ENCODE measurements at regions not wholly inside any gene's neighbourhood (a gene's known extent, or its start where the extent isn't known, plus 50 kb on each side); places are given as distances from the start of the nearest gene placed in this dataset.
"Not testable (repeated sequence)": the region's sequence is repeated elsewhere in the genome, so short reads cannot be mapped to it uniquely, and the experiment has no call there.

DNA sequence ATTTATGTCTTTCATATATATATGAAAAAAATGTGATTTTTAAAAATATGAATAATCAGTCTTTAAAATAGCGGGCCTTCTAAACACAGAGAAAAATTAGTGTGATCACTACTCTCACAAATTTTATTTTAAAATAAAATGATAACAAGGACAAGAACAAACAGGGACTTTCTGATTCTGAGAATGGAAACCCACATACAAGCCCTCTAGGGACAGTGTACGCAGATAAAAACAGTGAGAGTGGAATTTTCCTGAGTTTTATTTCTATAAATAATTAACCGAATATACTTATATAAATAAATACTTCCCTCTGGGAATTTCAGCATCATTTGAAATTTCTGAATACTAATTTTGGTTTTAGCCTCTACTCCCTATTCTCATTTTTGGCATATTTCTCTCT lies 201.4 kb upstream of the CBLB start:
- H3K79me2 ChIP-seq (ENCODE audit: insufficient read depth, low read length): no peaks in the 10 kb centered on the region
- H4K20me1 ChIP-seq (ENCODE audit: insufficient read depth, low read length, poor library complexity, severe bottlenecking): no peaks in the 10 kb centered on the region
- H3K4me3 ChIP-seq (ENCODE audit: low read length, poor library complexity, severe bottlenecking): no peak overlapping the region
- no peaks in the 10 kb centered on the region for H3F3A ChIP-seq (ENCODE audit: low read depth)
- H3K9me2 ChIP-seq (replicated peaks; ENCODE audit: low read depth, low read length): no peaks in the 10 kb centered on the region
- H3K36me3 ChIP-seq (ENCODE audit: insufficient read depth, low read length): no peaks in the 10 kb centered on the region
- no peak for TF ChIP-seq EZH2phosphoT487 (IDR thresholded peaks at IDR 0.05; ENCODE audit: borderline replicate concordance)
- TF ChIP-seq, protein P1, sequence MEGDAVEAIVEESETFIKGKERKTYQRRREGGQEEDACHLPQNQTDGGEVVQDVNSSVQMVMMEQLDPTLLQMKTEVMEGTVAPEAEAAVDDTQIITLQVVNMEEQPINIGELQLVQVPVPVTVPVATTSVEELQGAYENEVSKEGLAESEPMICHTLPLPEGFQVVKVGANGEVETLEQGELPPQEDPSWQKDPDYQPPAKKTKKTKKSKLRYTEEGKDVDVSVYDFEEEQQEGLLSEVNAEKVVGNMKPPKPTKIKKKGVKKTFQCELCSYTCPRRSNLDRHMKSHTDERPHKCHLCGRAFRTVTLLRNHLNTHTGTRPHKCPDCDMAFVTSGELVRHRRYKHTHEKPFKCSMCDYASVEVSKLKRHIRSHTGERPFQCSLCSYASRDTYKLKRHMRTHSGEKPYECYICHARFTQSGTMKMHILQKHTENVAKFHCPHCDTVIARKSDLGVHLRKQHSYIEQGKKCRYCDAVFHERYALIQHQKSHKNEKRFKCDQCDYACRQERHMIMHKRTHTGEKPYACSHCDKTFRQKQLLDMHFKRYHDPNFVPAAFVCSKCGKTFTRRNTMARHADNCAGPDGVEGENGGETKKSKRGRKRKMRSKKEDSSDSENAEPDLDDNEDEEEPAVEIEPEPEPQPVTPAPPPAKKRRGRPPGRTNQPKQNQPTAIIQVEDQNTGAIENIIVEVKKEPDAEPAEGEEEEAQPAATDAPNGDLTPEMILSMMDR (conservative IDR thresholded peaks at IDR 0.05; ENCODE audit: low read length): no peak
- H3K9ac ChIP-seq (ENCODE audit: low read depth, low read length, poor library complexity, severe bottlenecking): no peak overlapping the region
- H2AFZ ChIP-seq (ENCODE audit: low read length): no peak overlapping the region
- H3K9me3 ChIP-seq (ENCODE audit: insufficient read depth, low read depth, low read length): no peaks in the 10 kb centered on the region
- H3K27me3 ChIP-seq (ENCODE audit: insufficient read depth, low read length, poor library complexity, severe bottlenecking): no peaks in the 10 kb centered on the region
- no peaks in the 10 kb centered on the region for H3K4me1 ChIP-seq (ENCODE audit: insufficient read depth, low read length, poor library complexity, severe bottlenecking)
- H3K4me2 ChIP-seq (ENCODE audit: low read depth, low read length, poor library complexity, severe bottlenecking): no peak overlapping the region

DNA sequence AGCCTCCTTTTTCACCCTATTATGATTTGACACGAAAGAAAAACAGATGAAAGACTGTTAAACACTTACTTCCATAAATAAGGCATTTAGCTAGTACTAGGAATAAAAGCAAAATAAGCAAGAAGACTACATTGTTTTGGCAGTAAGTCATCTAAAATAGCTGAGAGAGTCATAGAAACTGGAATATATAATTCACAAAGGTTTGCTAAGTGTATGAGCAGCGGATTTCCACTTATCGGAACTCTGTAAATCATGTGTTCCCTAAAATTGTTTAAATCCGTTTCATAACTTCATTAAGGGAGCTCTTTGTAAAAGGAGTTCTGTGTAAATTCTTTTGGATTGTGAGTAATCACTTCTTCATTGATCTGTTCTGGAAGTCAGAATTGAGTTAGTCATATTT lies 202.5 kb upstream of the CBLB start:
- Histone ChIP-seq H3K4me1 (ENCODE audit: insufficient read depth, low read length, poor library complexity, severe bottlenecking) (no peaks in the 10 kb centered on the region), H3K4me3 (ENCODE audit: low read length, poor library complexity, severe bottlenecking) (no peak overlapping the region), H4K20me1 (ENCODE audit: insufficient read depth, low read length, poor library complexity, severe bottlenecking) (no peaks in the 10 kb centered on the region), H2AFZ (ENCODE audit: low read length) (no peak overlapping the region), H3K9ac (ENCODE audit: low read depth, low read length, poor library complexity, severe bottlenecking) (no peak overlapping the region), H3K9me3 (ENCODE audit: insufficient read depth, low read depth, low read length) (no peaks in the 10 kb centered on the region), H3F3A (ENCODE audit: low read depth) (no peaks in the 10 kb centered on the region), H3K4me2 (ENCODE audit: low read depth, low read length, poor library complexity, severe bottlenecking) (no peak overlapping the region), H3K79me2 (ENCODE audit: insufficient read depth, low read length) (no peaks in the 10 kb centered on the region), H3K9me2 (replicated peaks; ENCODE audit: low read depth, low read length) (no peaks in the 10 kb centered on the region), H3K36me3 (ENCODE audit: insufficient read depth, low read length) (no peaks in the 10 kb centered on the region), H3K27me3 (ENCODE audit: insufficient read depth, low read length, poor library complexity, severe bottlenecking) (no peaks in the 10 kb centered on the region)
- no peak for TF ChIP-seq EZH2phosphoT487 (IDR thresholded peaks at IDR 0.05; ENCODE audit: borderline replicate concordance)
- TF ChIP-seq, protein P1 (conservative IDR thresholded peaks at IDR 0.05; ENCODE audit: low read length): no peak

DNA sequence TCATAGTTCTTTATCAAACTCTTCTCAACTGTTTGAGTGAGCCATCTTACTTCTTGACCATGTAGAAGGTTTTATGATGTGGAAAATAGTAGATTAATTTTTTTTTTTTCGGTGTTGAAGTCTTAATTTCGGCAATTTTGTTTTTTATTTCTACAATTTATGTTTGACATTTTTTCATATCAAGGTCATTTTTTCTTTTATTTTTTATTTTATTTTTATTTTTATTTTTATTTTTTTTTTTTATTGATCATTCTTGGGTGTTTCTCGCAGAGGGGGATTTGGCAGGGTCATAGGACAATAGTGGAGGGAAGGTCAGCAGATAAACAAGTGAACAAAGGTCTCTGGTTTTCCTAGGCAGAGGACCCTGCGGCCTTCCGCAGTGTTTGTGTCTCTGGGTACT lies 203.8 kb upstream of the CBLB start:
- H3K9ac ChIP-seq (ENCODE audit: low read depth, low read length, poor library complexity, severe bottlenecking); H3K36me3 ChIP-seq (ENCODE audit: insufficient read depth, low read length): not testable (repeated sequence)

DNA sequence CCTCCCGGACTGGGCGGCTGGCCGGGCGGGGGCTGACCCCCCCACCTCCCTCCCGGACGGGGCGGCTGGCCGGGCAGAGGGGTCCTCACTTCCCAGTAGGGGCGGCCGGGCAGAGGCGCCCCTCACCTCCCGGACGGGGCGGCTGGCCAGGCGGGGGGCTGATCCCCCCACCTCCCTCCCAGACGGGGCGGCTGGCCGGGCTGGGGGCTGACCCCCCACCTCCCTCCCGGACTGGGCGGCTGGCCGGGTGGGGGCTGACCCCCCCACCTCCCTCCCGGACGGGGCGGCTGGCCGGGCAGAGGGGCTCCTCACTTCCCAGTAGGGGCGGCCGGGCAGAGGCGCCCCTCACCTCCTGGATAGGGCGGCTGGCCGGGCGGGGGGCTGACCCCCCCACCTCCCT lies 205.0 kb upstream of the CBLB start:
- H3K9me3 ChIP-seq (ENCODE audit: insufficient read depth, low read depth, low read length); H3K4me3 ChIP-seq (ENCODE audit: low read length, poor library complexity, severe bottlenecking); H2AFZ ChIP-seq (ENCODE audit: low read length); H4K20me1 ChIP-seq (ENCODE audit: insufficient read depth, low read length, poor library complexity, severe bottlenecking); H3K27me3 ChIP-seq (ENCODE audit: insufficient read depth, low read length, poor library complexity, severe bottlenecking); H3F3A ChIP-seq (ENCODE audit: low read depth); H3K9ac ChIP-seq (ENCODE audit: low read depth, low read length, poor library complexity, severe bottlenecking); H3K4me2 ChIP-seq (ENCODE audit: low read depth, low read length, poor library complexity, severe bottlenecking); H3K36me3 ChIP-seq (ENCODE audit: insufficient read depth, low read length); H3K9me2 ChIP-seq (replicated peaks; ENCODE audit: low read depth, low read length); H3K4me1 ChIP-seq (ENCODE audit: insufficient read depth, low read length, poor library complexity, severe bottlenecking); H3K79me2 ChIP-seq (ENCODE audit: insufficient read depth, low read length): not testable (repeated sequence)

More for the DNA sequence above, 203.8 kb upstream of the CBLB start:
- H3K4me3 ChIP-seq (ENCODE audit: low read length, poor library complexity, severe bottlenecking); H3K79me2 ChIP-seq (ENCODE audit: insufficient read depth, low read length); H3K9me3 ChIP-seq (ENCODE audit: insufficient read depth, low read depth, low read length); H3K4me2 ChIP-seq (ENCODE audit: low read depth, low read length, poor library complexity, severe bottlenecking); H2AFZ ChIP-seq (ENCODE audit: low read length); H3K4me1 ChIP-seq (ENCODE audit: insufficient read depth, low read length, poor library complexity, severe bottlenecking); H3K9me2 ChIP-seq (replicated peaks; ENCODE audit: low read depth, low read length); H4K20me1 ChIP-seq (ENCODE audit: insufficient read depth, low read length, poor library complexity, severe bottlenecking); H3K27me3 ChIP-seq (ENCODE audit: insufficient read depth, low read length, poor library complexity, severe bottlenecking); H3F3A ChIP-seq (ENCODE audit: low read depth): not testable (repeated sequence)

DNA sequence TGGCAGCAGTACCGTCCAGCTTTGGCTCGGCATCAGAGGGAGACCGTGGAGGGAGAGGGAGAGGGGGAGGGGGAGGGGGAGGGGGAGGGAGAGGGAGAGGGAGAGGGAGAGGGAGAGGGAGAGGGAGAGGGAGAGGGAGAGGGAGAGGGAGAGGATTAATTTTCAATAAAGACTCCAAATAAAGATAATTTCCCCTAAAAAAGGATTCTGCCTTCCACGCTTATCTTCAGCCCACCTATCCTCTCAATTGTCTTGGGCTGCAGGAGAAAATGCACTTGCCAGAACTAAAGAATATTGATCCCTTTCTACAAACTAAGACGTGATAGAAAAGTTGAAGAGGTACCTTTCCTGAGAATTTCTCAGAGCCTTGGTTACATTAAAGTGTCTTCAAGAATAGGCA lies 206.9 kb upstream of the CBLB start:
- not testable (repeated sequence) for H4K20me1 ChIP-seq (ENCODE audit: insufficient read depth, low read length, poor library complexity, severe bottlenecking); H3K27me3 ChIP-seq (ENCODE audit: insufficient read depth, low read length, poor library complexity, severe bottlenecking); H3K79me2 ChIP-seq (ENCODE audit: insufficient read depth, low read length); H3F3A ChIP-seq (ENCODE audit: low read depth); H3K36me3 ChIP-seq (ENCODE audit: insufficient read depth, low read length); H3K9ac ChIP-seq (ENCODE audit: low read depth, low read length, poor library complexity, severe bottlenecking); H3K9me3 ChIP-seq (ENCODE audit: insufficient read depth, low read depth, low read length); H3K9me2 ChIP-seq (replicated peaks; ENCODE audit: low read depth, low read length); H3K4me3 ChIP-seq (ENCODE audit: low read length, poor library complexity, severe bottlenecking); H3K4me2 ChIP-seq (ENCODE audit: low read depth, low read length, poor library complexity, severe bottlenecking); H2AFZ ChIP-seq (ENCODE audit: low read length); H3K4me1 ChIP-seq (ENCODE audit: insufficient read depth, low read length, poor library complexity, severe bottlenecking)
